NCI-H1092 (cell line): ENCODE measurements at regions not wholly inside any gene's neighbourhood (a gene's known extent, or its start where the extent isn't known, plus 50 kb on each side); places are given as distances from the start of the nearest gene placed in this dataset.

Experiments used
- DNase-seq: peaks from one replicate; lab custom pipeline; 2025; lab: John Stamatoyannopoulos, UW

- DNase-seq: no peak
These were observed 73.7 kb downstream of the MINAR2 start for GRCh38 chr5:129821477-129822131.

- no peak for DNase-seq
These were observed 74.0 kb upstream of the CHSY3 start for GRCh38 chr5:129830288-129830687.

- no peak for DNase-seq
These were observed 67.9 kb upstream of the CHSY3 start for GRCh38 chr5:129836321-129836720.

- no peak for DNase-seq
These were observed 59.5 kb upstream of the CHSY3 start for GRCh38 chr5:129844764-129845163.

- DNase-seq: peak; percentile 5
These were observed 51.4 kb upstream of the CHSY3 start for GRCh38 chr5:129852747-129853352.

GRCh38 chr5:129853588-129853987 is 50.7 kb upstream of the CHSY3 start:
- DNase-seq: no peak
